Prostate gland (tissue), 2 donors: ENCODE measurements at regions not wholly inside any gene's neighbourhood (a gene's known extent, or its start where the extent isn't known, plus 50 kb on each side); places are given as distances from the start of the nearest gene placed in this dataset.

ENCODE experiments used
- DNase-seq: peaks from one replicate; pipeline ENCODE4 v3.0.0-alpha.2; 2019; ENCODE audit warnings: low spot score
- H3K27ac ChIP-seq, 2 donors: fragments of 200-600 bp; sonication (generic); 2 replicates each; pipeline ENCODE4 v1.5.1; 2017 to 2019
- H3K27me3 ChIP-seq: fragments of 200-600 bp; sonication (generic); replicated peaks from 2 replicates; pipeline ENCODE4 v1.5.1; 2019; ENCODE audit not compliant: insufficient read depth
- H3K36me3 ChIP-seq, 2 donors: fragments of 200-600 bp; sonication (generic); 1 replicate in 1 of 2; 2 replicates in 1 of 2; pipeline versions ENCODE4 v1.5.1 to v1.8.1; 2017 to 2019
- H3K4me1 ChIP-seq: fragments of 200-600 bp; sonication (generic); replicated peaks from 2 replicates; pipeline ENCODE4 v1.5.1; 2019
- H3K4me3 ChIP-seq, 2 donors: fragments of 200-600 bp; sonication (generic); 2 replicates each; pipeline ENCODE4 v1.5.1; 2017 to 2019
- H3K9me3 ChIP-seq: fragments of 200-600 bp; sonication (generic); 2 replicates; pipeline ENCODE4 v1.5.1; 2017
- CTCF ChIP-seq, 4 experiments: fragments of 200-600 bp in 2 of 4; fragments of 450-650 bp in 2 of 4; sonication (generic) in 2 of 4; IDR thresholded peaks; 1 replicate in 3 of 4; 2 replicates in 1 of 4; pipeline ENCODE4 v1.5.1; 2016 to 2019; ENCODE audit warnings: antibody characterized with exemption in 4 of 4, mild to moderate bottlenecking in 2 of 4, moderate library complexity in 2 of 4
- POLR2A ChIP-seq: fragments of 450-650 bp; IDR thresholded peaks from one replicate; pipeline ENCODE4 v1.6.1; 2016; ENCODE audit warnings: antibody characterized with exemption, mild to moderate bottlenecking
- POLR2AphosphoS5 ChIP-seq: sonication (generic); formaldehyde crosslinking; IDR thresholded peaks from one replicate; pipeline ENCODE4 v1.6.1; 2017; ENCODE audit warnings: antibody characterized with exemption
- WGBS: methylation state at CpG from one replicate; pipeline ENCODE4 v1.1.5; 2018; 5-methylcytosine and 5-hydroxymethylcytosine counted together
- intact Hi-C: fragments of 100-400 bp; cut with DNase I; formaldehyde crosslinking; loops from one replicate; pipeline ENCODE4 v1.14.2; 2022

- no peaks in the 10 kb centered on the region for H3K4me1 ChIP-seq
- H3K4me3 ChIP-seq = no peak overlapping the region
- intact Hi-C loops = no loop called here
- 55% methylated on average over 3 of the region's 3 CpGs for WGBS
- no peaks in the 10 kb centered on the region for H3K27me3 ChIP-seq
- no peak for DNase-seq
- no peak overlapping the region for H3K27ac ChIP-seq
- H3K36me3 ChIP-seq = no peaks in the 10 kb centered on the region
- no peaks in the 10 kb centered on the region for H3K9me3 ChIP-seq
- no peak for TF ChIP-seq POLR2A
- TF ChIP-seq POLR2AphosphoS5 = no peak
- no peak for TF ChIP-seq CTCF (IDR thresholded peaks at IDR 0.05)
Observed at GRCh38 chr3:23735062-23735461, 70.7 kb upstream of the UBE2E1 start.

- Histone ChIP-seq H3K27me3 (no peaks in the 10 kb centered on the region), H3K9me3 (no peaks in the 10 kb centered on the region), H3K36me3 (no peaks in the 10 kb centered on the region), H3K4me3 (no peak overlapping the region), H3K27ac (no peak overlapping the region), H3K4me1 (no peaks in the 10 kb centered on the region)
- DNase-seq = no peak
- WGBS = 32% methylated on average over 8 of the region's 8 CpGs
- intact Hi-C loops = no loop called here
- TF ChIP-seq POLR2AphosphoS5 (no peak), CTCF (IDR thresholded peaks at IDR 0.05) (no peak), POLR2A (no peak)
Observed at GRCh38 chr3:23735535-23736326, 70.0 kb upstream of the UBE2E1 start.

- Histone ChIP-seq H3K4me1 (no peaks in the 10 kb centered on the region), H3K36me3 (no peaks in the 10 kb centered on the region), H3K9me3 (no peaks in the 10 kb centered on the region), H3K27me3 (no peaks in the 10 kb centered on the region), H3K27ac (no peak overlapping the region), H3K4me3 (no peak overlapping the region)
- intact Hi-C loops = no loop called here
- DNase-seq = no peak
- 93% methylated on average over 3 of the region's 3 CpGs for WGBS
- TF ChIP-seq CTCF (IDR thresholded peaks at IDR 0.05) = no peak
- no peak for TF ChIP-seq POLR2AphosphoS5
- no peak for TF ChIP-seq POLR2A
Observed at GRCh38 chr3:23738944-23739343, 66.8 kb upstream of the UBE2E1 start.

GRCh38 chr3:23739536-23739935, 66.2 kb upstream of the UBE2E1 start:
- peak; percentile 14 for TF ChIP-seq POLR2AphosphoS5
- TF ChIP-seq CTCF (IDR thresholded peaks at IDR 0.05) = no peak
- TF ChIP-seq POLR2A = no peak
- 47% methylated on average over 1 of the region's 1 CpG for WGBS
- no peaks in the 10 kb centered on the region for H3K9me3 ChIP-seq
- no peaks in the 10 kb centered on the region for H3K27me3 ChIP-seq
- DNase-seq = no peak
- no peaks in the 10 kb centered on the region for H3K36me3 ChIP-seq
- intact Hi-C loops = no loop called here
- H3K4me1 ChIP-seq = no peaks in the 10 kb centered on the region
- no peak overlapping the region for H3K27ac ChIP-seq
- H3K4me3 ChIP-seq = no peak overlapping the region

GRCh38 chr3:23740517-23740965, 65.2 kb upstream of the UBE2E1 start:
- H3K36me3 ChIP-seq = no peaks in the 10 kb centered on the region
- no peak overlapping the region for H3K4me3 ChIP-seq
- intact Hi-C loops = no loop called here
- H3K27me3 ChIP-seq = no peaks in the 10 kb centered on the region
- H3K27ac ChIP-seq = no peak overlapping the region
- no peaks in the 10 kb centered on the region for H3K9me3 ChIP-seq
- no peak for DNase-seq
- 50% methylated on average over 2 of the region's 2 CpGs for WGBS
- no peaks in the 10 kb centered on the region for H3K4me1 ChIP-seq
- TF ChIP-seq POLR2AphosphoS5 = no peak
- no peak for TF ChIP-seq POLR2A
- TF ChIP-seq CTCF (IDR thresholded peaks at IDR 0.05) = no peak
